ENCODE measurements at regions not wholly inside any gene's neighbourhood (a gene's known extent, or its start where the extent isn't known, plus 50 kb on each side); places are given as distances from the start of the nearest gene placed in this dataset.

DNA sequence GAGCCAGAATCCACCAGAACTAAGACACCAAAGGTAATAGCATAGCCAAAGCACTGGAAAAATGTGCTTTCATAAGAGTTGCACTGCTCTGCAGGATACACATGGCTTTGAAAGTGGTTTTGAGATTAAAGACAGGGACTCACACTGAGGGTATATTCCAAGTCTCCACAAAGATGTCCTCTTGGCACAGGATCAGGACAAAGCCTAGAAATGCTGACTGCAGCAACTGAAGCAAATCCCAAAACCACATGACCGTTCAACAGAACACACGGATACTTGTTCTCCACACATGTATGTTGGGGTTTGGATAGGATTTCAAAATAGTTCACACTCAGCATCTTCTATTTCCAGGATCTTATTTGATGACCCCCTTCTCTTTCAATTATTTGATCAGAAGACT is 364.3 kb upstream of the HSF2 start:
- no peak for TF ChIP-seq TAF1 (IDR thresholded peaks at IDR 0.05; ENCODE audit: borderline replicate concordance, insufficient read depth, low read length)
- no peak for TF ChIP-seq FOXP2 (optimal IDR thresholded peaks at IDR 0.05; ENCODE audit: borderline replicate concordance, extremely low read depth, extremely low read length, insufficient read depth)

Measured in PFSK-1 (cell line).